ENCODE measurements at regions not wholly inside any gene's neighbourhood (a gene's known extent, or its start where the extent isn't known, plus 50 kb on each side); places are given as distances from the start of the nearest gene placed in this dataset.

DNA sequence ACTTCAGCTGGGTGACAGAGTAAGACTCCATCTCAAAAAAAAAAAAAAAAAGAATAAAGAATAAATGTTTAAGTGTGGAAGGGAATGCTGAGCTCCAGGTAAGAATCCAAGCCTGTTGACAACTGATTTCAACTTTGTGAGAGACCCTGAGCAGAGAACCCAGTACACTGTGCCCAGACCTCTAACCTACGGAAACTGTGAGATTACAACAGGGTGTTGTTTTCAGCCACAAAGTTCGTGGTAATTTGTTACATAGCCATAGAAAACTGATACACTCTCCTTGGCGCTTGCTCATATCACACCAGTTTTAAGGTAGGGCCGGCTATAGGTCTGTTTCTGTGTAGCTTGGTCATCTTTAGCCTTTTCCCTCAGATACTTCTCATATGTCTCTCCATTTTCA is 98.4 kb upstream of the PAPOLG start:
- no peak for DNase-seq (ENCODE audit: low spot score)

DNA sequence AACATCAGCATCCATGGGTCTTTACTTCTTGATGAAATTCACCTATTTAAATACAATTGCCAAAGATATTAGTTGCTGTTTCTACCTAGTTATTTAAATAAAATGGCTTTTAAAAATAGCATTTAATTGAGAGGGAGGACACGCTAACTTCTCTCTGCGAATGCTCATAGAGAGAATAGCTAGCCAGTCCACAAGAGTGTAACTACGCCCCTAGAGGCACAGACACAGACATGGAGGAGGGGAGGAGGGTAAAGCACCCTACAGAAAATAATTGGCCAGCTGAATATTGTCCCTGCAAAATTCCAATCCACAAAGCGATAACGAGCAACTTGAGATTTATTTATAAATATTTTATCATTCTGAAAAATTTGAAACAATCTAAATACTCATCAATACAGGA is 97.0 kb upstream of the PAPOLG start:
- no peak for DNase-seq (ENCODE audit: low spot score)

GRCh38 chr2:60661073-60661738 is 94.9 kb upstream of the PAPOLG start:
- no peak for DNase-seq (ENCODE audit: low spot score)

DNA sequence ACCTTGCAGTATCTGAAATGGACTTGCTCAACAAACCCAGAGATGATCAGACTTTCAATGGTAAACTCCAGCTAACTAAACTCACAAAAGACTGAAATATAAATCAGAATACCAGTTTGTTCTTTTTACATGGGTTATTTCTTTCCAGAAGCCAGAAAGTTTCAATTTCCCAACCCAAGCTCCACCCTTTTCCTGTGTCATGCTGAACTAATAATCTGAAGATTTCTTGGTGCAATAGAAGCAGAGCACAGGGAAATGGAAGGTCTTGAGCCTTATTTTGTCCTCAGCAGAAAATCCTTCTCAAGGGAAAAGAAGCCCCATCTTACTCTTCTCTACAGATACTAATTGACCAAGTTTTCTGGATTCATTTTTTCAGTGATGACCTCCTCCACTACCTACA is 93.3 kb upstream of the PAPOLG start:
- DNase-seq (ENCODE audit: low spot score) = no peak

- DNase-seq (ENCODE audit: low spot score) = no peak
Measured at GRCh38 chr2:60671966-60672365, 84.1 kb upstream of the PAPOLG start.

GRCh38 chr2:60674524-60675165 is 81.4 kb upstream of the PAPOLG start:
- peak; percentile 70 for DNase-seq (ENCODE audit: low spot score)

GRCh38 chr2:60675301-60675700 is 80.8 kb upstream of the PAPOLG start:
- no peak for DNase-seq (ENCODE audit: low spot score)

DNA sequence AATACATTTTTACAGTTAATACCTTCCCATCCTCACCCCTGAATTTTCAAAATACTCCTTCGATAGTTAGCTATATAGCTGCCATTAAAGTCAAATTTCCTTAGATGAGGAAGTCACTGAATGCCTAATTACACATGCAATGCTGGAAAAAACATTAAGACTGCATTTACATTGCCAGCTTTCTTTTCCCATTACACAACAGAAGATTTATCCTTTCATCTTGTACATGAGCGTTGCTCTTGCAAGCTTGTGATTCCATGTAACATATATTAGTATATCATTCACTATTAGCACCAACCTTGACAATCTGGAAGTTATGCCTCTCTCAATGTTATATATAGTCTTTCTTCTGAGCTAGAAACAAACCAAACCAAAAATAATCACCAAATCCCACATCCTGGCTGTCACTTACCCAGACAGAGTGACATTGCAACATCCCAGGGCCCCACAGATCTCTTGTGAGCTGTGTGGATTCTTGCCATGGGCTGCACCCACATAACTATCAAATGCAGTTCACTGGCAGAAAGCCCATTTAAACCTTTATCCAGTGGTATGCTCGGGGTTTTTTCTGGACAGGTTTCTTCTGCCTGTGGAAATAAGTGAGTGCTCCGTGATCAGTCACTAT is 79.2 kb upstream of the PAPOLG start:
- no peak for DNase-seq (ENCODE audit: low spot score)

DNA sequence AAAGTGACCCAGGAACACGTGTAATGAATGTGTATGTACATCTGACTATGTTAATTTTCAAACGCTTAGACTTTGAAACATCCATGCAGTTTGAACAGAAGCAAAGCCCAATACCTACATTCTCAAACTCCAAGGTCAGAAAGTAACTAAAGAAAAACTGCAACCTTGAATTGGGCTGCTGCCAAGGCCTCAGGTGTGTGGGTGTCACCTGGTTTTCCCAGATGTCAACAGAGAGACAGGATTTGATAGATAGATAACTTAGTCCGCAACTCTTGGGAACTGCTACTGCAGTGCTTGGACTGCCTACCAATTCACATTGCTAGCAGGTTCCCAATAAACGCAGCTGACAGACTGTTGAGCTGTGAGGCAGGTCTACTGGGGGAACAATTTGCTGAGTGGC is 78.7 kb upstream of the PAPOLG start:
- DNase-seq (ENCODE audit: low spot score) = no peak

GRCh38 chr2:60678551-60678950 is 77.5 kb upstream of the PAPOLG start:
- DNase-seq (ENCODE audit: low spot score) = no peak

- DNase-seq (ENCODE audit: low spot score) = no peak
Measured at GRCh38 chr2:60679036-60679780, 76.9 kb upstream of the PAPOLG start.

DNA sequence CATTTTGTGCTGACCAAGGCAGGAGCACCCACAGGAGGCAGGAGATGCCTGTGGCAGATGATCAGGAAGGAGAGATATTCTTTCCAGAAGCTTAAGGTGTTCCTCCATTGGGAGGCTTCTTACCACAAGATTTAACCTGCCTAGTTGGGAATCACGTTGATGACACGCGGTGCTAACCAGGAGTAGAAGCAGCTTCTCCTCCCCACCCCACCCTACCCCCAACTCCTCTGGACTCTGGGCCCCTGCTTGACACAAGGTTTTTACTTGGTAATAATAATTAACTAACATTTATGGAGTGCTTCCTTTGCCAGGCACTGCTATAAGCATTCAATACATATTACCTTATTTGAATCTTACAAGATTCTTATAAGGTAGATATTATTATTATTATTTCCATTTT is 62.5 kb upstream of the PAPOLG start:
- no peak for DNase-seq (ENCODE audit: low spot score)

DNA sequence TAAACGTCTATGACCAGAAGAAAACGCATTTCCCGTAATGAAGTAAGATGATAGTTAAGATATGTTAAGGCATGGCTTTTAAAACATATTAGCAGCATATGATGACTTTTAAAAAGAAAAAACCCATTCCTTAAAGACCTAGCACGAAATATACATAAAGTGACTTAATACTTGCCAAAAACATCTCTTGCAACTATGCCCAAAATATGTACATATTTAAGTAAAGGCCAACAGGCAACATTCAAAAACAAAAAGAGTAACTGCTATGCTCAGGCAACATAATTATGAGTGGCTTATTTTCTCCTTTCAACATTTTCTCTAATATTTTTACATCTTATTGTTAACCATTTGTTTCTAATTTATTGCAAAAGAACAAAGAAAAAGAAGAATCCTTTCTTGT is 60.3 kb upstream of the PAPOLG start:
- no peak for DNase-seq (ENCODE audit: low spot score)

- DNase-seq (ENCODE audit: low spot score) = no peak
Measured at GRCh38 chr2:60699617-60700016, 56.5 kb upstream of the PAPOLG start.

DNA sequence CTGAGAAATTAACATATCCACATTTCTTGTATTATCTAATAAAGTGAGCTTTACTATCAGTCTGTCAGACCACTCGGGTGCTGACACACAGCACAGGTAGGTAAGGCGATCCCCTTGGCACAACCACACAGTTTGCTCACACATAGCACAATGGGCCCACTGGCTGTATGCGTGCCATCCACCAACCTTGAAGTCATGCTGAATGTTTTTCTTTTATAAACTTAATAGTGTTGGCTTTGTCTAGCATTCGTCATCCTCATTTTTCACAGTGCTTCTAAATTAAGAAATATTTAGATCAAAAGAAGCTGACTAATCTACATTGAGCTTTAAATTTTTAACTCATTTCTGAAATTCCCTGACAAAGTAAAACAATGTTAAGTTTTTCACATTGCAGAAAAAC is 50.0 kb upstream of the PAPOLG start:
- DNase-seq (ENCODE audit: low spot score) = no peak

Measured in SW480 (cell line).